ENCODE measurements at regions not wholly inside any gene's neighbourhood (a gene's known extent, or its start where the extent isn't known, plus 50 kb on each side); places are given as distances from the start of the nearest gene placed in this dataset.

DNA sequence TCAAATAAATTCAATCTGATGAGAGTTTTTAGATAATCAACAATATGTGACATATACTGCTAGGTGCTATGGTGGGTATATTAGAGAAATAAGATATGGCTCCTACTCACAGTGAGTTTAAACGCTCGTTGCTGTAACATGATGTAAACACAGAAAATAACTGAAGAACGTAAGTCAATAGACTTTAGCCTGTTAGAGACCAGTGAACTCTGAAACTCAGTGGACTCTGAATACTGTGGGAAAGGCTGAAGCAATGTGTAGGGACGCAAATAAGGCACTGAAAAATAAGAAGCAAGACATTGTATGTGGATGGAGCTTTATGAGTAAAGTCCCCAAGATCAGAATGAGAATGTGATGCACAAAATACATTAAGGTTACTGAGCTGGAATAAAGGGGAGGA, 431.6 kb downstream of the TFAP2B start:
- intact Hi-C loops (cut with DNase I; ENCODE audit: low total_unique reads), result no loop called here
- WGBS, 5 donors, result 40 to 55% (median 52%) methylated on average over 4 of the region's 4 CpGs
- H3K9me3 ChIP-seq, result peaks cover 0 to 4% (median 0%) of the 10 kb centered on the region in 4 donors
- H3K4me3 ChIP-seq, result no peak overlapping the region
- no peak overlapping the region for H3K27ac ChIP-seq
- TF ChIP-seq, protein P1, sequence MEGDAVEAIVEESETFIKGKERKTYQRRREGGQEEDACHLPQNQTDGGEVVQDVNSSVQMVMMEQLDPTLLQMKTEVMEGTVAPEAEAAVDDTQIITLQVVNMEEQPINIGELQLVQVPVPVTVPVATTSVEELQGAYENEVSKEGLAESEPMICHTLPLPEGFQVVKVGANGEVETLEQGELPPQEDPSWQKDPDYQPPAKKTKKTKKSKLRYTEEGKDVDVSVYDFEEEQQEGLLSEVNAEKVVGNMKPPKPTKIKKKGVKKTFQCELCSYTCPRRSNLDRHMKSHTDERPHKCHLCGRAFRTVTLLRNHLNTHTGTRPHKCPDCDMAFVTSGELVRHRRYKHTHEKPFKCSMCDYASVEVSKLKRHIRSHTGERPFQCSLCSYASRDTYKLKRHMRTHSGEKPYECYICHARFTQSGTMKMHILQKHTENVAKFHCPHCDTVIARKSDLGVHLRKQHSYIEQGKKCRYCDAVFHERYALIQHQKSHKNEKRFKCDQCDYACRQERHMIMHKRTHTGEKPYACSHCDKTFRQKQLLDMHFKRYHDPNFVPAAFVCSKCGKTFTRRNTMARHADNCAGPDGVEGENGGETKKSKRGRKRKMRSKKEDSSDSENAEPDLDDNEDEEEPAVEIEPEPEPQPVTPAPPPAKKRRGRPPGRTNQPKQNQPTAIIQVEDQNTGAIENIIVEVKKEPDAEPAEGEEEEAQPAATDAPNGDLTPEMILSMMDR (IDR thresholded peaks at IDR 0.05), result no peak
- TF ChIP-seq POLR2AphosphoS5 (IDR thresholded peaks at IDR 0.05), result no peak
- no peak for TF ChIP-seq EP300 (IDR thresholded peaks at IDR 0.05)
- TF ChIP-seq POLR2A (IDR thresholded peaks at IDR 0.05), result no peak
- no peaks in the 10 kb centered on the region for H3K4me1 ChIP-seq
- no peaks in the 10 kb centered on the region for H3K36me3 ChIP-seq
- no peak for DNase-seq
- no peaks in the 10 kb centered on the region for H3K27me3 ChIP-seq

DNA sequence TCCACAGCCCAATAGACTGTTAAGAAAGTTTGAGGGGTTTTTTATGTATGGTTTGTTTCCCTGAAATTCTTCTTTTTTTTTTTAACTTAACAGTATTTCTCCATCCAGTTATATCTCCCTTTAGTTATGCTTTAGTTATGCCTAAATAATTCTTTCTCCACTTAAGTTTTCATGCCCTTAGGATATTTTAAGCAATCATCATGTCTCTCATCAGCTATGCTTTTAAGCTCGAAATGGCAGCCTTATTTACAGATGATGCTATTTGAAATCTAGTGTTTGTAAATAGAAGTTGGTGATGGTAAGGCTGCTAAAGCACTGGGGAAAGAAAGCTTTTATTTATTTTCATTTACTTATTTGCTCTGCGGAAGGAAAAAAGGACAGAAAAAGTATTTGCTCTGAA, 439.3 kb downstream of the TFAP2B start:
- no peak for DNase-seq
- no peaks in the 10 kb centered on the region for H3K36me3 ChIP-seq
- 58 to 78% (median 77%) methylated on average over 2 of the region's 2 CpGs for WGBS, 5 donors
- H3K4me3 ChIP-seq, result no peak overlapping the region
- intact Hi-C loops (cut with DNase I; ENCODE audit: low total_unique reads), result no loop called here
- no peak for TF ChIP-seq EP300 (IDR thresholded peaks at IDR 0.05)
- no peak for TF ChIP-seq POLR2A (IDR thresholded peaks at IDR 0.05)
- TF ChIP-seq POLR2AphosphoS5 (IDR thresholded peaks at IDR 0.05), result no peak
- TF ChIP-seq, protein P1 (IDR thresholded peaks at IDR 0.05), result no peak
- no peak overlapping the region for H3K27ac ChIP-seq
- no peaks in the 10 kb centered on the region for H3K27me3 ChIP-seq
- no peaks in the 10 kb centered on the region for H3K4me1 ChIP-seq
- no peaks in the 10 kb centered on the region for H3K9me3 ChIP-seq

DNA sequence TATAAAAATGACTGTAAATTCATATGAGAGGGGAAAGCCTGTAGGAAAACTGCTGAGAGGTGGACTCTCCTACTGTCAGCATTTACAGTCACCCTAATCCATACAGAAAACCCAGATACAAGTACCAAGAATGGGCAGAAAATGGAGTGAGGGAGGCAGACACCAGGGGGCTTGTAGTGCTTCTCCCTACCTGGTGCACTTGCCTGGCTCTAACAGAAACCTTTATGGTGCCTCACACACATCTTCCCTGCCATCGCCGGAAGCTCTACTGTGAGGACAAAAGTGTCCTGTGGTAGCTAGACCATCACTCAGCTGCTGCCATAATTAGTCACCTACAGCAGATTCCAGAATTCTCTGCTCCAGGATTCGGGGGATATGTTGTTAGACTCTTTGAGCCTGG, 441.3 kb downstream of the TFAP2B start:
- DNase-seq, result no peak
- Histone ChIP-seq H3K9me3 (no peaks in the 10 kb centered on the region), H3K27ac (no peak overlapping the region), H3K27me3 (no peaks in the 10 kb centered on the region), H3K4me3 (no peak overlapping the region), H3K4me1 (no peaks in the 10 kb centered on the region), H3K36me3 (no peaks in the 10 kb centered on the region)
- TF ChIP-seq EP300 (IDR thresholded peaks at IDR 0.05) (no peak), POLR2AphosphoS5 (IDR thresholded peaks at IDR 0.05) (no peak), POLR2A (IDR thresholded peaks at IDR 0.05) (no peak)
- TF ChIP-seq, protein P1 (IDR thresholded peaks at IDR 0.05), result no peak
- intact Hi-C loops (cut with DNase I; ENCODE audit: low total_unique reads), result no loop called here
- 70 to 80% (median 71%) methylated on average over 3 of the region's 3 CpGs for WGBS, 5 donors

DNA sequence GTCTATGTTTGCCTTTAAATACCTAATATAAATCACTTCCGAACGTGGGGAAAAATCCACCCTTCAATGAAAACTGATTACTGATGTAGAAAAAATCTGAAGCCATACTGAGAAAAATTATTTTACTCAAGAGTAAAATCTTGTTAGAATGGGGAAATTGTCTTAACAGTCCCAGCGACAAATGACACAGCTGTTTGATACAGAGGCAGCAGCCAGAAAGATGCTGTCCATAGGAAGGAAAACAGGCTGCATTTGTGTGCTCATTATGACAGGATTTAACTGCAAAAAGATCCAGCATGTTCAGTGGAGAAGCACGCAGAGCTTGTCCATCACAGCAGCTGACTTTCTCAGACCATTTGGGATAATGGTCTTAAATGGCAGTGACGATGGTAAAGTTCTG, 443.0 kb downstream of the TFAP2B start:
- WGBS, 5 donors, result 67 to 81% (median 78%) methylated on average over 5 of the region's 5 CpGs
- no peaks in the 10 kb centered on the region for H3K9me3 ChIP-seq
- intact Hi-C loops (cut with DNase I; ENCODE audit: low total_unique reads), result no loop called here
- no peaks in the 10 kb centered on the region for H3K4me1 ChIP-seq
- H3K4me3 ChIP-seq, result no peak overlapping the region
- H3K27ac ChIP-seq, result no peak overlapping the region
- H3K27me3 ChIP-seq, result no peaks in the 10 kb centered on the region
- TF ChIP-seq EP300 (IDR thresholded peaks at IDR 0.05) (no peak), POLR2AphosphoS5 (IDR thresholded peaks at IDR 0.05) (no peak), POLR2A (IDR thresholded peaks at IDR 0.05) (no peak)
- TF ChIP-seq, protein P1 (IDR thresholded peaks at IDR 0.05), result no peak
- no peaks in the 10 kb centered on the region for H3K36me3 ChIP-seq
- peak in 1 of 2 donors; percentile 4 for DNase-seq

Data from stomach (tissue), 8 donors.